GM12874 (cell line): ENCODE measurements at regions not wholly inside any gene's neighbourhood (a gene's known extent, or its start where the extent isn't known, plus 50 kb on each side); places are given as distances from the start of the nearest gene placed in this dataset.

ENCODE experiments used
- TF ChIP-seq, protein P1 (sequence below): IDR thresholded peaks from 2 replicates; pipeline ENCODE4 v1.5.1; 2011; ENCODE audit warnings: low read depth, mild to moderate bottlenecking, control low read depth, low read length, moderate library complexity; ENCODE audit not compliant: insufficient read depth

DNA sequence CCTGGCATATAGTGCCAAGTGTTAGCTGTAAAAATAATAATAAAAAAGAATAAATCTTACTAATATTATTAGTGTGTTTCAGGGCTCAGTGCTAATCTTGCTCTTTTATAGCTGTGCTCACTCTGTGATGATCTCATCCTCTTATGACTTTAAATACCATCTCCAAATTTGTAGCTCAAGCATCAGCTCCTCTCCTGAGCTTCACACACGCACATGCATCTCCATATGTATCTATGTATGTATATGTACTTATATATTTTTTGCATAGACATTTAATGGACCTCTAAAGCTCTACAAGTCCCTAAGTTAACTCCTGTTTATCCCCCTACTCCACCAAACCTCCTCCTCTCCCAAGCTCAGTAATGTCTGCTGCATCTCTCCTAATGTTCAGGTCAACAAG, 170.8 kb upstream of the NR3C1 start:
- TF ChIP-seq, protein P1, sequence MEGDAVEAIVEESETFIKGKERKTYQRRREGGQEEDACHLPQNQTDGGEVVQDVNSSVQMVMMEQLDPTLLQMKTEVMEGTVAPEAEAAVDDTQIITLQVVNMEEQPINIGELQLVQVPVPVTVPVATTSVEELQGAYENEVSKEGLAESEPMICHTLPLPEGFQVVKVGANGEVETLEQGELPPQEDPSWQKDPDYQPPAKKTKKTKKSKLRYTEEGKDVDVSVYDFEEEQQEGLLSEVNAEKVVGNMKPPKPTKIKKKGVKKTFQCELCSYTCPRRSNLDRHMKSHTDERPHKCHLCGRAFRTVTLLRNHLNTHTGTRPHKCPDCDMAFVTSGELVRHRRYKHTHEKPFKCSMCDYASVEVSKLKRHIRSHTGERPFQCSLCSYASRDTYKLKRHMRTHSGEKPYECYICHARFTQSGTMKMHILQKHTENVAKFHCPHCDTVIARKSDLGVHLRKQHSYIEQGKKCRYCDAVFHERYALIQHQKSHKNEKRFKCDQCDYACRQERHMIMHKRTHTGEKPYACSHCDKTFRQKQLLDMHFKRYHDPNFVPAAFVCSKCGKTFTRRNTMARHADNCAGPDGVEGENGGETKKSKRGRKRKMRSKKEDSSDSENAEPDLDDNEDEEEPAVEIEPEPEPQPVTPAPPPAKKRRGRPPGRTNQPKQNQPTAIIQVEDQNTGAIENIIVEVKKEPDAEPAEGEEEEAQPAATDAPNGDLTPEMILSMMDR: no peak

DNA sequence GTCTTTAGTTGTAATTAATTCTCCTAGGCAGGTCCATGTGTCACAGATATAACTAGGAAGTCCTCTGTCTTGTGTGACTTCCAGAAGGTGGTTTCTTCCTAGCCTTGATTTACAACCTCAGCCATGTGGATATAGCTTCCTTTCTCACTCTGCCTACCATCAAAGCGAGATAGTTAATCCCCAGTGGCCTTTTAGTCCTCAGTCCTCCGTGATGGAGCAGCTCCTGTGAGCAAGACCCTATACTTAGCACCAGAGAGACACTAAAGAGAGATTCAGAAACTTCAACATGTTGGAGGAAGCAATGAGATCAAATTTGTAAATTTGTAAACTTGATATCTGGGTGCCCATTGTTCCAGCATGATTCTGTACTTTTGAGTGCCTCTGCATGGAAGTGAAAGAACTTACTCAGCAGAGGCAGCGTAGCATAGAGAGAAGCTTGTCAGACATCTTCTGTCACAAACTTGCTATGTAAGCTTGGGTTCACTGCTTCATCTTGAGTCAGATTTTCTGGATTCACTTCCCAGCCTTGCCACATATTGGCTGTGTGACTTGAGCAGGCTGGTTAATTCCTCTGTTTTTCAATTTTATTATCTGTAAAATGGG, 170.2 kb upstream of the NR3C1 start:
- TF ChIP-seq, protein P1: no peak

DNA sequence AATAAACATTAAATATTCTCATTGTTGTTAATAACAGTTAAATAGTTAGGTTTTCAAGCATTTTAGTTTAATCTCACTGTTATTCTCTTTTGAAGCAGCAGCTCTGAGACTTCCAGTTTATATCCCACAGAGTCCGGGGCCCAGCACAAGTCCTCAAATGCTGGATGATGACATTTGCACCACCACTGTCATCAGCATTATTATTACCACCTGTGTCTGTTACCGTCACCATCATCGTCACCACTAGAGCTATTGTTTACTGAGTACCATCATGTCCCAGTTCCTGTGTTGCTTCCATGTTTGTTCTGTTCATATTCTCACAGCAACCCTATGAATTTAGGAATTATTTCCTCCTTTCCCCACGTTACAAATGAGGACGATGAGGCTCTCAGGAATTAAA, 169.2 kb upstream of the NR3C1 start:
- TF ChIP-seq, protein P1: no peak

DNA sequence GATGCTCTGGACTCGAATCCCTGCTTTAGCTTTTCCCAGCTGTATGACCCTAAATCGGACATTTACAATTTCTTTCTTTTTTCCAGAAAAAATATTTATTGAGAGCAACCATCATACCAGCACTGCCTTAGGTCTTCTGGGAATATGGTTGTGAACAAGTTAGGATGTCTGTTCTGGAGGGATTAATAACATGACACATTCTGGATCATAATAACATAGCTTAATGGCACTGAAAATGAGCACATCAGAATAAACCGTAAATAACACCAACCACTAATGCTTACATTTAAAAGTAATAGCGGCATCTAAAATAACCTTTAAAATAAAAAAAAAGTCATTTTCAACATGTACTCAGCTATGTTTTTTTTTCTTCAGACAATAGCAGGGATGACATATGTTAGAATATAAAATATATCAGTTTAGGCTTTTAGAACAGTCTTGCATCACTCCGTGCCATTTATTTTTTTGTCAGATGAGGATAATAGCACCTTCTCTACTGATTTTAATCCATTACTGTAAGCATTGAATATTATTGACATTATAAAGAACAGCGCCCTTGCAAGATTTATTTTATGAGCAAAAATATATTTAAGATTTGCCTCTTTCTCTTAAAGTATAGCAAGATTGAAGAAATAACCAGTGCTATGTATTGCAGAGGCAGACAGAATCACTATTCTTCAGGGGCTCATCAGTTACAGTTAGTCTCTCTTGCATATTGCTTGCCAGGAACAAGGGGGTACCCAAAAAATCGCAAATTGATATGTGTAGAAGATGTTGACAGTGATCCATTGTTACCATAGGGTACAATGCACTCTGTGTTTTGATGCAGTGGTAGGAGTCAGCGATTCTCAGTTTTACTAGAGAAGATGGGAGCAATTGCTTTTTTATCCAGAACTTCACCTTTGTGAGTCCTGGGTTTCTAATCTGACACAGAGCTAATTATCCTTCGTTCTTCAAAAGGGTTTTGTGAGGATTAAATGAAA, 168.4 kb upstream of the NR3C1 start:
- TF ChIP-seq, protein P1: no peak

DNA sequence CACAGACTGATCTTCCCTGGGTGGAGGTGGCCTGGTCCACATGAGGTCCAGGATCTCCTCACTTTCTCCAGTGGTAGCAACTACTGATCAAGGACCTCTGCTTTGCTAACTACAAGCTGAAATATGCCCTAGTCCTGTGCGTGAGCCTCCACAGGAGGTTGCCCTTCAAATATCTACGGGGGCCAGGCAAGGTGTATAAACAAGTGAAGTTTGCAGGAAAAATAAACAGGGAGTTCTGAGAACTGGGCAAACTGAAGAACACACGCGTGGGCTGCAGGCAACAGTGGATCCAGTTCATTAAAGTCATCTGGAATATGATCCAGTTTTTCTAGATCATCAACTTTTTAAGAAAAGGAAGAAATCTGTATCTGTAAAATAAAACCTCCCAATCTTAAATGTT, 167.5 kb upstream of the NR3C1 start:
- TF ChIP-seq, protein P1: no peak

DNA sequence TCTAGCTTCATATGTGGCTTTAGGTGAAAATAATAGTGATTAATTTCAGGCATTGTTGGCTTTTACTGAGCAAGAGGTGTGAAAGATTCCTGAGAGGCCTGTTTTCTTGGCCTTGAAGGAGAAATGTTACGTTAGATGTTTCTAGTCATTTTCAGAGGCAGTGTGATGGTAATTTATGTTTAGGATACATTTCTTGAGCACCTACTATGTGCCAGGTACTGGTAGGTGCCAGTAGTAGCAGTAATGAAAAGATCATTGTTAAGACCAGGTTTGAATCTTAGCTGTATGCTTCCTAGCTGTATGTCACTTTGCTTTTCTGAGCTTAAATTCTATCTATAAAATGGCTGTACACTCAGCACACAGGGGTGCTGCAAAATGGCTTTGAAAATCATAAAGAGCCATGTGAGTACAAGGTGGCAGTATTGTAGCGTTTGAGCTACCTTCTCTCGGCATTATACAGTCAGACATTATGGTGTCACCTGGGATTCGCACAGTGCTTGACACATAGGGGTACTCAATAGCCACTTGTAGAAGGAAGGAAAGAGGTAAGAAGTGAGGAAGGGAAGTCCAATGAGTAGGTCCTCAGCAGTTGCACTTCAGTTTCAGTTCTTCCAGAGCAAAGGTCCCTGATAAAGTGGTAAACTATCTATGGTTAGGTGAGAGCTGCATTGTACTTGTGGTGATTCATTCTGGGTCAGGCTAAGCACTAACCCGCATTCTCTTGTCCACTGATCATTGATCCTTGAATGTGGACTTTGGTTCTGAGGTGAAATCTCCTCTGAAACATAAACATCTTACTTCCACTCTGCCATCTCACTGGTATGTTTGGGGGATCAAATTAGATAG, 166.5 kb upstream of the NR3C1 start:
- TF ChIP-seq, protein P1: no peak

DNA sequence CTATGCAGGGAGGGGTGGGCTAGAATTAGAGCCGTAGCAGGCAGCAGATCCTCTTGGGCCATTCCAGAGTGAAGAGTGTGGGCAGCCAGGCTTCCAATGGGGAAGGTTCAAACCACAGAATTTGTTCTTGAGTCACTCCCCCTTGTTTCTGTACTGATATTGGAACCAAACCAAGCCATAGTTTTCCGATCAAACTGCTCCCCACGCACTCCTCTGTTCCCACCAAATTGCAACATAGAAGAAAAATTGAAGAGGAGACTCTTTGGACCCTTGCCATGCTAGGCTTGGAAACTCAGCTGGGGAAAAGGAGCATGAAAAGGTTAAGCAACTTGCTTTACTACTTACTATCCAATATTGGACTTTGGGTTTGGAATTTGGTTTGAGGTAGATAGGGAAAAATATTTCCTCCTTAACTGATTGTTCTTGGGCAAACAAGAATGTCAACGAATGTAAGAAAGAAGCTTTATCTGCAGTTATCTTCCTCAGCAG, 165.8 kb upstream of the NR3C1 start:
- TF ChIP-seq, protein P1: no peak
